ENCODE measurements at regions not wholly inside any gene's neighbourhood (a gene's known extent, or its start where the extent isn't known, plus 50 kb on each side); places are given as distances from the start of the nearest gene placed in this dataset.

GRCh38 chr13:107906131-107906530 lies 309.2 kb downstream of the LIG4 start:
- no peak for DNase-seq

- DNase-seq = no peak
Observed at GRCh38 chr13:107901996-107902562, 313.3 kb downstream of the LIG4 start.

GRCh38 chr13:107901230-107901629 lies 314.1 kb downstream of the LIG4 start:
- DNase-seq = no peak

GRCh38 chr13:107900775-107901174 lies 314.6 kb downstream of the LIG4 start:
- no peak for DNase-seq

GRCh38 chr13:107886118-107886517 lies 329.2 kb downstream of the LIG4 start:
- DNase-seq = no peak

- DNase-seq = no peak
Observed at GRCh38 chr13:107884564-107884963, 330.8 kb downstream of the LIG4 start.

GRCh38 chr13:107883561-107884175 lies 331.7 kb downstream of the LIG4 start:
- no peak for DNase-seq

GRCh38 chr13:107882708-107883560 lies 332.4 kb downstream of the LIG4 start:
- DNase-seq = no peak

- no peak for DNase-seq
Observed at GRCh38 chr13:107881362-107881761, 334.0 kb downstream of the LIG4 start.

GRCh38 chr13:107874456-107874855 lies 340.9 kb downstream of the LIG4 start:
- no peak for DNase-seq

GRCh38 chr13:107873926-107874325 lies 341.4 kb downstream of the LIG4 start:
- DNase-seq = no peak

- no peak for DNase-seq
Observed at GRCh38 chr13:107870400-107870799, 344.9 kb downstream of the LIG4 start.

- no peak for DNase-seq
Observed at GRCh38 chr13:107867701-107868661, 347.4 kb downstream of the LIG4 start.

- DNase-seq = no peak
Observed at GRCh38 chr13:107866941-107867623, 348.3 kb downstream of the LIG4 start.

- no peak for DNase-seq
Observed at GRCh38 chr13:107866032-107866940, 349.1 kb downstream of the LIG4 start.

- no peak for DNase-seq
Observed at GRCh38 chr13:107865643-107866031, 349.7 kb downstream of the LIG4 start.

GRCh38 chr13:107865318-107865575 lies 350.1 kb downstream of the LIG4 start:
- DNase-seq = no peak

- DNase-seq = no peak
Observed at GRCh38 chr13:107864543-107865317, 350.6 kb downstream of the LIG4 start.

GRCh38 chr13:107860284-107860683 lies 355.1 kb downstream of the LIG4 start:
- no peak for DNase-seq

- no peak for DNase-seq
Observed at GRCh38 chr13:107854880-107855279, 360.5 kb downstream of the LIG4 start.

- no peak for DNase-seq
Observed at GRCh38 chr13:107852072-107852471, 363.3 kb downstream of the LIG4 start.
